Fibroblast of the aortic adventitia (primary cell): ENCODE measurements at regions not wholly inside any gene's neighbourhood (a gene's known extent, or its start where the extent isn't known, plus 50 kb on each side); places are given as distances from the start of the nearest gene placed in this dataset.

Experiments used
- DNase-seq: peaks from one replicate; pipeline ENCODE4 v3.0.0-alpha.2; 2010; ENCODE audit warnings: low read depth
- H3K4me3 ChIP-seq: 2 replicates; pipeline ENCODE4 v1.5.1; 2011; ENCODE audit warnings: low read depth, mild to moderate bottlenecking, control low read depth, low read length, moderate library complexity
- CTCF ChIP-seq: IDR thresholded peaks from 2 replicates; pipeline ENCODE4 v1.5.1; 2011; ENCODE audit warnings: mild to moderate bottlenecking, low read length, control low read depth, inconsistent platforms; ENCODE audit not compliant: insufficient read depth

- no peak overlapping the region for H3K4me3 ChIP-seq
- no peak for TF ChIP-seq CTCF
- no peak for DNase-seq
Observed at GRCh38 chr22:48209473-48210197, 1447.2 kb downstream of the TBC1D22A start.

DNA sequence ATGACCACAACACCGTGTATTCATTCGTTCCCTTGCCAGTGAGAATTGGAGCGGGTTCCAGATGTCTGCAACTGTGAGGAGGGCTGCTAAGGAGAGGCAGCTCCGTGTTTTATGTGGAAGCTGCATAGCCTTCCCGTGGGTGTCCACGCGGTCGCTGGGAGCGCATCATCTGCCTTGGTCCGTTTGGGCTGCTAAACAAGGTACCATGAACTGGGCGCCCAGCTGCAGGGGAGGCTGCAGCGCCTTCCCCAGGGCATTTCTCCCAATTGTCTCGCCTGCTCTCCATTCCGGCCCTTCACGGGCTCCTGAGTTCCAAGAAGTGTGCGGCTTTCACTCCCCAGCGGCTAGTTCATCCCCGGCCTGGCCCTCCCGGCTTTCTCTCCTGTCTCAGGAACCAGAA lies 1446.4 kb downstream of the TBC1D22A start:
- H3K4me3 ChIP-seq, result no peak overlapping the region
- DNase-seq, result no peak
- TF ChIP-seq CTCF, result no peak

DNA sequence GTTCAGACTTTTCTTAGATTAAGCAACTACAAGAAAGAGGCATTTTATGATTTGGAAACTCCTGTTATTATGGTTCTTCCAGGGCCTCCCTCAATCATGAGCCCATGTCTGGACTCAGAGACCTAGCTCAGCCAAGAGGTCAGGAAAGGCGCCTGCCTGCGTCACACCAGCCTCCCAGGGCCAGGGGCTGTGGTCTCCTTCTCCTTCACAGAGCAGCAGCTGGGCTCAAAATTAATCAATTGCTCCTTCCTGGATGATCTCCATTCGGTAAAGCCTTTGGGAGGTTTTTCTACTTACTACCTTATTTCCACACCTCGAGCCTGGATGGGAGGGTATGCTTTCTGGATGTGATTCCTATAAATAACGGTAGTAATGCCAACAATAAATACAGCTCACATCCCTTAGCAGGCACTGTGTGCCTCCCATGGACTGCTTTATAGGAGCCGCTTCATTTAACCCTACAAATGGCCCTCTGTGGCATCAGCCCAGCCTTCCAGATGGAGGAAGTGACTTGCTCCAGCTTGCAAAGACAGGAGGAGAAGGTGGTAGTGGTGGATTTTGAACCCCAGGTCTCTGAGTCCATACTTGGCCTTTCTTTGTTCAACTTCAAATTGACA lies 1445.6 kb downstream of the TBC1D22A start:
- no peak for TF ChIP-seq CTCF
- no peak overlapping the region for H3K4me3 ChIP-seq
- DNase-seq, result no peak

DNA sequence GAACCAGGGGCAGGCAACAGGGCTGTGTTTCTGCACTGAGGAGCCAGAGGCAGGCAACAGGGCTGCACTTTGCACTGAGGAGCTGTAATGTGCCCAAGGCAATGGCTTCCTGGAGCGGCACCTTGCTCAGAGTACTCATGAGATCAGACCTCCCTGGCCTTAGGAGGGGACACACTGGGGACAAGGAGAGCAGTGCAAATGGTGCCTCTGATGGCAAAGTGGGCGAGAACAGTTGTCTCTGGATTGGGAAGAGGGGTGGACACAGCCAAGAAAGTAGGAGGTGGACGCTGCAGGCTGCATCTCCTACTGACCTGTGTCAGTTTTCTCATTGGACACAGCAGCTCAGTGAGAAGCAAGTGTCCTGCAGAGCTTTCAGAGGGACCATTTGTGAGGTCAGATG lies 1443.3 kb downstream of the TBC1D22A start:
- no peak for DNase-seq
- TF ChIP-seq CTCF, result no peak
- no peak overlapping the region for H3K4me3 ChIP-seq

DNA sequence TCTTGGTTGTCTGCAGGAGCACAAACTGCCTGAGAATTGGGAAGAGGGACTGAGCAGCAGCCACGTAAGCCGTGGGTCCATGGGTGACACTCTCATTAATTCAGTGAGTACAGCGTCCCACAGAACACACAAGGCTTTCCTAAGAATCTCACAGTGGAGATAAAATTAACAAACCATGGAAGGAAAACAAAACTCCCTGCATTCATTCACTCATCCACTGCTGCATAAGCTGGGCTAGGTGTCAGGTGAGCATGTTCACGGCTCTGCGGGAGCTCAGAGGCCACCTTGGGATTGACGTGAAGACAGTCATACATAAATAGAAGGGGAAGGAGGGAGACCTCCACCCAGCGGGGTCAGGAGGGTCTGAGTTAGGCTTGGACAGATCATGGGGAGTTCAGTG lies 1442.7 kb downstream of the TBC1D22A start:
- DNase-seq, result no peak
- H3K4me3 ChIP-seq, result no peak overlapping the region
- TF ChIP-seq CTCF, result no peak

- H3K4me3 ChIP-seq, result no peak overlapping the region
- TF ChIP-seq CTCF, result no peak
- DNase-seq, result no peak
Observed at GRCh38 chr22:48204296-48204695, 1441.8 kb downstream of the TBC1D22A start.
